IMR-90 (cell line): ENCODE measurements at regions not wholly inside any gene's neighbourhood (a gene's known extent, or its start where the extent isn't known, plus 50 kb on each side); places are given as distances from the start of the nearest gene placed in this dataset.
"Not testable (repeated sequence)": the region's sequence is repeated elsewhere in the genome, so short reads cannot be mapped to it uniquely, and the experiment has no call there.

Experiments used
- ATAC-seq: fragments of 200-7000 bp; cut with Tn5 transposase; 2 replicates; pipeline ENCODE4 v1.9.1; 2020; ENCODE audit warnings: low read depth, mild to moderate bottlenecking, moderate library complexity
- BruUV-seq: library from RNA; stranded (reverse); fragments of 400-500 nt; replicated peaks from 2 replicates; lab custom pipeline; 2021; lab: Mats Ljungman, UMichigan
- CTCF ChIA-PET: fragments of 300-600 bp; formaldehyde crosslinking; extraction: SDS; loops from one replicate; lab custom pipeline; 2021; ENCODE audit warnings: antibody characterized with exemption; lab: Yijun Ruan, JAX
- POLR2A ChIA-PET: fragments of 300-600 bp; sonication (Branson Sonifier 250); formaldehyde crosslinking; loops from one replicate; lab custom pipeline; 2022; ENCODE audit warnings: antibody characterized with exemption; ENCODE audit not compliant: unreplicated experiment; lab: Charles Lee
- DNase-seq: peaks from one replicate; pipeline ENCODE4 v3.0.0; 2013
- H2AFZ ChIP-seq: replicated peaks from 2 replicates; pipeline ENCODE3; 2013; ENCODE audit warnings: low read length, mild to moderate bottlenecking; ENCODE audit not compliant: poor library complexity
- H2AK5ac ChIP-seq: 2 replicates; pipeline ENCODE4 v1.6.1; 2013; ENCODE audit warnings: low read depth, low read length, inconsistent platforms
- H2AK9ac ChIP-seq: replicated peaks from 2 replicates; pipeline ENCODE3; 2013; ENCODE audit warnings: mild to moderate bottlenecking, low read depth, low read length, moderate library complexity; ENCODE audit not compliant: poor library complexity
- H2BK120ac ChIP-seq: 2 replicates; pipeline ENCODE4 v1.6.1; 2013; ENCODE audit warnings: low read depth, low read length, inconsistent platforms
- H2BK15ac ChIP-seq: 3 replicates; pipeline ENCODE4 v1.6.1; 2013; ENCODE audit warnings: low read depth, low read length, inconsistent platforms
- H2BK20ac ChIP-seq: 2 replicates; pipeline ENCODE4 v1.6.1; 2013; ENCODE audit warnings: low read depth, mild to moderate bottlenecking, inconsistent platforms, low read length, moderate library complexity
- H2BK5ac ChIP-seq: 2 replicates; pipeline ENCODE4 v1.6.1; 2013; ENCODE audit warnings: mild to moderate bottlenecking, low read depth, low read length, inconsistent platforms; ENCODE audit not compliant: poor library complexity, severe bottlenecking
- H3K14ac ChIP-seq: replicated peaks from 2 replicates; pipeline ENCODE4 v1.6.1; 2013; ENCODE audit warnings: low read depth, low read length, inconsistent platforms
- H3K18ac ChIP-seq: 2 replicates; pipeline ENCODE4 v1.6.1; 2013; ENCODE audit warnings: low read depth, low read length, control low read depth
- H3K23ac ChIP-seq: 2 replicates; pipeline ENCODE4 v1.6.1; 2013; ENCODE audit warnings: low read depth, low read length, inconsistent platforms
- H3K27ac ChIP-seq: 2 replicates; pipeline ENCODE4 v1.5.1; 2013; ENCODE audit warnings: mild to moderate bottlenecking, control low read depth, low read length; ENCODE audit not compliant: insufficient read depth
- H3K27me3 ChIP-seq: 2 replicates; pipeline ENCODE4 v1.6.1; 2013; ENCODE audit warnings: low read length; ENCODE audit not compliant: control insufficient read depth, insufficient read depth
- H3K36me3 ChIP-seq: 2 replicates; pipeline ENCODE4 v1.6.1; 2013; ENCODE audit warnings: low read length, mixed read lengths; ENCODE audit not compliant: control insufficient read depth, insufficient read depth
- H3K4ac ChIP-seq: 2 replicates; pipeline ENCODE4 v1.6.1; 2013; ENCODE audit warnings: low read depth, low read length, inconsistent platforms
- H3K4me1 ChIP-seq: 2 replicates; pipeline ENCODE4 v1.6.1; 2013; ENCODE audit warnings: low read length, mixed read lengths; ENCODE audit not compliant: control insufficient read depth, insufficient read depth
- H3K4me2 ChIP-seq: 2 replicates; pipeline ENCODE4 v1.6.1; 2013; ENCODE audit warnings: low read depth, mild to moderate bottlenecking, control low read depth, low read length, moderate library complexity
- H3K4me3 ChIP-seq: 2 replicates; pipeline ENCODE4 v1.5.1; 2013; ENCODE audit warnings: low read depth, mild to moderate bottlenecking, control low read depth, low read length, moderate library complexity; ENCODE audit not compliant: insufficient read depth
- H3K56ac ChIP-seq: 2 replicates; pipeline ENCODE4 v1.6.1; 2013; ENCODE audit warnings: low read length, inconsistent platforms; ENCODE audit not compliant: insufficient read depth; ENCODE audit errors: extremely low read depth
- H3K79me1 ChIP-seq, 2 experiments: 2 replicates each; pipeline ENCODE4 v1.6.1; 2013; ENCODE audit warnings: low read length in 2 of 2, inconsistent platforms in 1 of 2, low read depth in 1 of 2
- H3K9ac ChIP-seq: 2 replicates; pipeline ENCODE4 v1.6.1; 2013; ENCODE audit warnings: low read depth, low read length, control low read depth
- H3K9me1 ChIP-seq: 2 replicates; pipeline ENCODE4 v1.6.1; 2013; ENCODE audit warnings: low read length, inconsistent platforms; ENCODE audit not compliant: insufficient read depth
- H3K9me3 ChIP-seq: 2 replicates; pipeline ENCODE4 v1.6.1; 2013; ENCODE audit warnings: low read length; ENCODE audit not compliant: control insufficient read depth, insufficient read depth
- H4K20me1 ChIP-seq: 2 replicates; pipeline ENCODE4 v1.6.1; 2013; ENCODE audit warnings: low read length, inconsistent platforms; ENCODE audit not compliant: insufficient read depth
- H4K5ac ChIP-seq: 2 replicates; pipeline ENCODE4 v1.6.1; 2013; ENCODE audit warnings: mild to moderate bottlenecking, low read depth, low read length, control low read depth
- H4K8ac ChIP-seq, 2 experiments: 2 replicates each; pipeline ENCODE4 v1.6.1; 2013; ENCODE audit warnings: low read depth in 2 of 2, low read length in 2 of 2, control low read depth in 1 of 2, inconsistent platforms in 1 of 2
- H4K91ac ChIP-seq: 2 replicates; pipeline ENCODE4 v1.6.1; 2013; ENCODE audit warnings: low read depth, low read length, inconsistent platforms; ENCODE audit not compliant: insufficient read depth
- MAFK ChIP-seq: IDR thresholded peaks from 2 replicates; pipeline ENCODE4 v1.6.1; 2012; ENCODE audit warnings: low read depth, low read length, improper control_type of control experiment
- MXI1 ChIP-seq: IDR thresholded peaks from 2 replicates; pipeline ENCODE4 v1.6.1; 2012; ENCODE audit warnings: low read depth, mild to moderate bottlenecking, low read length, moderate library complexity, borderline replicate concordance
- WGBS, 2 experiments: methylation state at CpG; one replicate each; pipeline versions ENCODE4 v1.1.5 to v1.1.7; 2013; ENCODE audit warnings: missing lambda C conversion rate in 2 of 2; ENCODE audit not compliant: insufficient read length in 1 of 2; ENCODE audit errors: extremely low coverage in 2 of 2; 5-methylcytosine and 5-hydroxymethylcytosine counted together
- dilution Hi-C: fragments of 300-500 bp; cut with HindIII; formaldehyde crosslinking; loops from one replicate; pipeline ENCODE4 v1.14.3; 2018; ENCODE audit warnings: low sequenced_read_pairs; ENCODE audit not compliant: unreplicated experiment
- in situ Hi-C: fragments of 300-500 bp; cut with MboI; formaldehyde crosslinking; loops from 3 replicates; pipeline ENCODE4 v1.14.3; 2019; ENCODE audit warnings: low sequenced_read_pairs, inconsistent platforms, mixed read lengths
- intact Hi-C: fragments of 100-400 bp; cut with micrococcal nuclease; formaldehyde crosslinking; loops from 2 replicates; pipeline ENCODE4 v1.10.0; 2022

GRCh38 chr4:29770627-29771026 is 949.5 kb upstream of the PCDH7 start:
- no CpG with 5 or more reads among the region's 2 CpGs for WGBS, 2 experiments
- Histone ChIP-seq H3K27me3 (no peaks in the 10 kb centered on the region), H3K14ac (no peak overlapping the region), H2BK120ac (no peak overlapping the region), H3K4ac (no peak overlapping the region), H2BK5ac (no peak overlapping the region), H3K56ac (no peak overlapping the region), H4K5ac (no peak overlapping the region), H3K4me1 (no peaks in the 10 kb centered on the region), H2AFZ (no peak overlapping the region), H3K4me2 (no peak overlapping the region), H3K4me3 (no peak overlapping the region), H2BK15ac (no peak overlapping the region), H3K27ac (no peak overlapping the region), H4K8ac (no peak overlapping the region), H3K79me1 (no peaks in the 10 kb centered on the region), H4K91ac (no peak overlapping the region), H2AK5ac (no peak overlapping the region), H4K20me1 (no peaks in the 10 kb centered on the region), H2AK9ac (no peak overlapping the region), H3K9me1 (no peaks in the 10 kb centered on the region), H3K18ac (no peak overlapping the region), H3K9me3 (no peaks in the 10 kb centered on the region), H3K36me3 (no peaks in the 10 kb centered on the region), H2BK20ac (no peak overlapping the region), H3K23ac (no peak overlapping the region), H3K9ac (no peak overlapping the region)
- dilution Hi-C loops = no loop called here
- peak; percentile 17 for DNase-seq
- no TSS peak for BruUV-seq
- ChIA-PET POLR2A (no interaction called here), CTCF (no interaction called here)
- TF ChIP-seq MXI1 (no peak), MAFK (no peak)
- intact Hi-C loops = no loop called here
- peak; percentile 35 for ATAC-seq
- in situ Hi-C loops = no loop called here

GRCh38 chr4:29788123-29788522 is 932.0 kb upstream of the PCDH7 start:
- H2BK120ac ChIP-seq, ATAC-seq, H3K14ac ChIP-seq, dilution Hi-C loops, H3K27me3 ChIP-seq, H2BK20ac ChIP-seq, H3K27ac ChIP-seq, CTCF ChIA-PET, H3K4me3 ChIP-seq, H4K91ac ChIP-seq, H4K5ac ChIP-seq, H3K56ac ChIP-seq, H2BK15ac ChIP-seq, H4K20me1 ChIP-seq, H3K9me1 ChIP-seq, POLR2A ChIA-PET, H3K4ac ChIP-seq, H3K79me1 ChIP-seq, H3K36me3 ChIP-seq, H2AK5ac ChIP-seq, H2AFZ ChIP-seq, DNase-seq, H3K4me1 ChIP-seq, BruUV-seq, H3K23ac ChIP-seq, H3K4me2 ChIP-seq, H3K18ac ChIP-seq, intact Hi-C loops, H2AK9ac ChIP-seq, H3K9ac ChIP-seq, H2BK5ac ChIP-seq, in situ Hi-C loops, H3K9me3 ChIP-seq, H4K8ac ChIP-seq: not testable (repeated sequence)
- WGBS, 2 experiments = no CpG with 5 or more reads among the region's 2 CpGs
